ENCODE measurements at regions not wholly inside any gene's neighbourhood (a gene's known extent, or its start where the extent isn't known, plus 50 kb on each side); places are given as distances from the start of the nearest gene placed in this dataset.

GRCh38 chr5:153018121-153018520, 472.3 kb upstream of the GRIA1 start:
- no peak overlapping the region for H3K27ac Mint-ChIP-seq (ENCODE audit: unreplicated experiment)
- H3K9me3 Mint-ChIP-seq (ENCODE audit: unreplicated experiment) = peaks cover 21% of the 10 kb centered on the region
- H3K36me3 Mint-ChIP-seq (ENCODE audit: unreplicated experiment) = no peaks in the 10 kb centered on the region
- H3K4me3 Mint-ChIP-seq (ENCODE audit: unreplicated experiment) = no peak overlapping the region
- no peaks in the 10 kb centered on the region for H3K27me3 Mint-ChIP-seq (ENCODE audit: unreplicated experiment)
- no peak for TF ChIP-seq CTCF (IDR thresholded peaks at IDR 0.05)
- DNase-seq (ENCODE audit: extremely low spot score, unreplicated experiment) = no peak
- H3K4me1 Mint-ChIP-seq (ENCODE audit: unreplicated experiment) = no peaks in the 10 kb centered on the region

GRCh38 chr5:153030755-153031725, 459.4 kb upstream of the GRIA1 start:
- Mint-ChIP-seq H3K4me3 (ENCODE audit: unreplicated experiment) (no peak overlapping the region), H3K9me3 (ENCODE audit: unreplicated experiment) (peaks cover 6% of the 10 kb centered on the region), H3K4me1 (ENCODE audit: unreplicated experiment) (no peaks in the 10 kb centered on the region), H3K27me3 (ENCODE audit: unreplicated experiment) (no peaks in the 10 kb centered on the region), H3K27ac (ENCODE audit: unreplicated experiment) (no peak overlapping the region), H3K36me3 (ENCODE audit: unreplicated experiment) (no peaks in the 10 kb centered on the region)
- no peak for DNase-seq (ENCODE audit: extremely low spot score, unreplicated experiment)
- no peak for TF ChIP-seq CTCF (IDR thresholded peaks at IDR 0.05)

GRCh38 chr5:153039501-153039900, 451.0 kb upstream of the GRIA1 start:
- peaks cover 5% of the 10 kb centered on the region for H3K9me3 Mint-ChIP-seq (ENCODE audit: unreplicated experiment)
- no peak overlapping the region for H3K27ac Mint-ChIP-seq (ENCODE audit: unreplicated experiment)
- no peaks in the 10 kb centered on the region for H3K27me3 Mint-ChIP-seq (ENCODE audit: unreplicated experiment)
- H3K4me3 Mint-ChIP-seq (ENCODE audit: unreplicated experiment) = no peak overlapping the region
- DNase-seq (ENCODE audit: extremely low spot score, unreplicated experiment) = no peak
- no peak for TF ChIP-seq CTCF (IDR thresholded peaks at IDR 0.05)
- H3K4me1 Mint-ChIP-seq (ENCODE audit: unreplicated experiment) = no peaks in the 10 kb centered on the region
- no peaks in the 10 kb centered on the region for H3K36me3 Mint-ChIP-seq (ENCODE audit: unreplicated experiment)

- Mint-ChIP-seq H3K27ac (ENCODE audit: unreplicated experiment) (no peak overlapping the region), H3K9me3 (ENCODE audit: unreplicated experiment) (no peaks in the 10 kb centered on the region), H3K4me3 (ENCODE audit: unreplicated experiment) (no peak overlapping the region), H3K4me1 (ENCODE audit: unreplicated experiment) (no peaks in the 10 kb centered on the region), H3K27me3 (ENCODE audit: unreplicated experiment) (no peaks in the 10 kb centered on the region), H3K36me3 (ENCODE audit: unreplicated experiment) (no peaks in the 10 kb centered on the region)
- DNase-seq (ENCODE audit: extremely low spot score, unreplicated experiment) = no peak
- TF ChIP-seq CTCF (IDR thresholded peaks at IDR 0.05) = no peak
These were observed 446.6 kb upstream of the GRIA1 start for GRCh38 chr5:153043886-153044285.

GRCh38 chr5:153050496-153051179, 439.8 kb upstream of the GRIA1 start:
- H3K27ac Mint-ChIP-seq (ENCODE audit: unreplicated experiment) = no peak overlapping the region
- TF ChIP-seq CTCF (IDR thresholded peaks at IDR 0.05) = no peak
- H3K9me3 Mint-ChIP-seq (ENCODE audit: unreplicated experiment) = no peaks in the 10 kb centered on the region
- H3K36me3 Mint-ChIP-seq (ENCODE audit: unreplicated experiment) = no peaks in the 10 kb centered on the region
- DNase-seq (ENCODE audit: extremely low spot score, unreplicated experiment) = no peak
- no peak overlapping the region for H3K4me3 Mint-ChIP-seq (ENCODE audit: unreplicated experiment)
- peaks cover 6% of the 10 kb centered on the region for H3K27me3 Mint-ChIP-seq (ENCODE audit: unreplicated experiment)
- no peaks in the 10 kb centered on the region for H3K4me1 Mint-ChIP-seq (ENCODE audit: unreplicated experiment)

Measured in osteocyte (in vitro differentiated cells).